Kidney epithelial cell (primary cell): ENCODE measurements at regions not wholly inside any gene's neighbourhood (a gene's known extent, or its start where the extent isn't known, plus 50 kb on each side); places are given as distances from the start of the nearest gene placed in this dataset.

ENCODE experiments used
- DNase-seq: peaks from one replicate; pipeline ENCODE4 v3.0.0-alpha.2; 2010; ENCODE audit warnings: low read depth
- H3K27me3 ChIP-seq: 2 replicates; pipeline ENCODE4 v1.6.0; 2011; ENCODE audit warnings: low read length; ENCODE audit not compliant: control insufficient read depth, insufficient read depth
- H3K36me3 ChIP-seq: 2 replicates; pipeline ENCODE4 v1.5.1; 2011; ENCODE audit warnings: low read length; ENCODE audit not compliant: control insufficient read depth, insufficient read depth
- H3K4me3 ChIP-seq: 2 replicates; pipeline ENCODE4 v1.5.1; 2011; ENCODE audit warnings: low read depth, mild to moderate bottlenecking, control low read depth, low read length
- TF ChIP-seq, protein P1 (sequence below): IDR thresholded peaks from 2 replicates; pipeline ENCODE4 v1.5.1; 2011; ENCODE audit warnings: mild to moderate bottlenecking, moderate library complexity, low read length, control low read depth, inconsistent platforms; ENCODE audit not compliant: insufficient read depth, poor library complexity, severe bottlenecking

DNA sequence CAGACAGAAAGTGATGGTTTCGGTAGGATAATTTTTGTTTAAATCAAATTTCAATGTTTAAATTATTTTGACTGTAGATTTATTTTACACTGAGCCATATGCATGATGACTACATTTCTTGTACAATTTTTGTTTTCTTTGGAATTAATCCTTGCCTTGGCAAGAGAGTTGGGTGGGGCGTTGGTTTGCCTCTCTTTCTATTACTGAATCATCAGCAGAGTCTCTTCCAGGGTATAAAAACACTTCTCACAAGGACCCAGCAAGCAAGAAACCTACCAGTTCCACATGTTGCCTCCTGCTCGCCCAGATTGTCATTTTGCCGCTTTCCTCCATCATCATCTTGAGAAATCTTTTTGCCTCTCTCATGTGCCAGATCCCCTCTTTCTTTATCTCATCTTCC is 455.0 kb upstream of the DMAC1 start:
- no peak overlapping the region for H3K4me3 ChIP-seq
- H3K36me3 ChIP-seq: no peaks in the 10 kb centered on the region
- no peak for DNase-seq
- TF ChIP-seq, protein P1, sequence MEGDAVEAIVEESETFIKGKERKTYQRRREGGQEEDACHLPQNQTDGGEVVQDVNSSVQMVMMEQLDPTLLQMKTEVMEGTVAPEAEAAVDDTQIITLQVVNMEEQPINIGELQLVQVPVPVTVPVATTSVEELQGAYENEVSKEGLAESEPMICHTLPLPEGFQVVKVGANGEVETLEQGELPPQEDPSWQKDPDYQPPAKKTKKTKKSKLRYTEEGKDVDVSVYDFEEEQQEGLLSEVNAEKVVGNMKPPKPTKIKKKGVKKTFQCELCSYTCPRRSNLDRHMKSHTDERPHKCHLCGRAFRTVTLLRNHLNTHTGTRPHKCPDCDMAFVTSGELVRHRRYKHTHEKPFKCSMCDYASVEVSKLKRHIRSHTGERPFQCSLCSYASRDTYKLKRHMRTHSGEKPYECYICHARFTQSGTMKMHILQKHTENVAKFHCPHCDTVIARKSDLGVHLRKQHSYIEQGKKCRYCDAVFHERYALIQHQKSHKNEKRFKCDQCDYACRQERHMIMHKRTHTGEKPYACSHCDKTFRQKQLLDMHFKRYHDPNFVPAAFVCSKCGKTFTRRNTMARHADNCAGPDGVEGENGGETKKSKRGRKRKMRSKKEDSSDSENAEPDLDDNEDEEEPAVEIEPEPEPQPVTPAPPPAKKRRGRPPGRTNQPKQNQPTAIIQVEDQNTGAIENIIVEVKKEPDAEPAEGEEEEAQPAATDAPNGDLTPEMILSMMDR: no peak
- no peaks in the 10 kb centered on the region for H3K27me3 ChIP-seq

DNA sequence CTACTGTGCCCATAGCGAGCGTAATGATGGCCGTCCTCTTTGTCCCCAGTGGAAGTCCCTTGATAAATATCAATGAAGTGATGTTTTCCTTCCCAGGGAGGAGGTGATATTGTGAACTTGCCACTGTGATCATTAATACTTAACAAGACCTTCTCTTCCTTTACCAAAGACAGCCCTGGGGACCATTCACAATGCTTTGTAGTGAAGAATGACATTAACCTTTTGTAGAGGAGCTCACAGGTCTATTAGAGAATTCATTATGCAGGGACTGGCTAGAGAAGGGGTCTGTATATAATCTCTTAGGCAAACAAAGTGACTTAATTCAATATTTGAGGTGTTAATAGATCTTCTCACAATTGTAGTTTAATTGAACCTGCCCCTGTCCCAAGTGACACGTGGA is 452.9 kb upstream of the DMAC1 start:
- H3K27me3 ChIP-seq: no peaks in the 10 kb centered on the region
- no peak for DNase-seq
- TF ChIP-seq, protein P1: no peak
- H3K36me3 ChIP-seq: no peaks in the 10 kb centered on the region
- H3K4me3 ChIP-seq: no peak overlapping the region

DNA sequence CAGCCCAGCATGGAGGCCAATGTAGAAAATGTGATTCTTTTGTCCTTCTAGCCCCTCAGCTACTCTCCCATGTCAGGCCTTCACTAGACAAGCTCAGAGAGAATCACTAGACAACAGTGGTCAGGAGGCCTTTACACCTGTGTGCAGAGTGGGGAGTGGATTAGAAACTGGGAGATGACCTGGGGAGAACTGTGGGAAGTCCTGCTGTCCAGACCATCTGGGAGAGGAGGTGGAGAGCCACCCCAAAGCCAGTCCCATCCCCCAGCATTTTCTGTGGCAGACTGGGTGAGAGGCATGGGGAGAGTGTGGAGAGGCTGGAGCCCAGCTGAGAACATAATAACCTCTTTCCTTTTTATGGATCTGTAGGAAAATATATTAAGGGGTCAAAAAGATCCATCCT is 452.0 kb upstream of the DMAC1 start:
- H3K27me3 ChIP-seq: no peaks in the 10 kb centered on the region

DNA sequence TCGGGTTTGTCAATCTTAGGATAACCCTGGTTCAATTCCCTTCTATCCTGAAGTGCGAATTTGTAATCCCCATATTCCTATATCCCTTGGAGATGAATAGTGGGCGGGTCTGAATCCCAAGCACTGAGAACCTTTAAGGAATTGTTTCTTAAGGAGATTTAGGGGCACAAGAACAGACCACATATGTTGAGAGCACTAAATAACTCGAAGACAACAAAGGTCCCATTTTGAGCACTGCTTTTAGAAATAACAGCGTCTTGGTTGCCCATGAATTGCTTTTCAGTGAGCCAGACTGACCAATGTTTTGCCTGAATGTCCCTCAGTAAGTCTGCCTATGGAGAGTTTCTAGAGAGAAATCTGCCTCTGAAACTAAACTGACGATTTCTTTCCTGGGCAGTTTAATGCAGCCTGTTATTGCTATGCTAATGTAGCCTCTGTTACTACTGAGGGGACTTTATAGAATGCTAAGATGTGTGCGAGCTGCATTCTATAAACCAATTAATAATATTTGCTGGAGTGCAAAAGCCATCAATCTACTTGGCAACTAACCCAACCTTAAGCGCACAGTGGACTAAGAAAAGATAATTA is 445.0 kb upstream of the DMAC1 start:
- no peaks in the 10 kb centered on the region for H3K27me3 ChIP-seq
- TF ChIP-seq, protein P1: no peak
- DNase-seq: no peak
- no peaks in the 10 kb centered on the region for H3K36me3 ChIP-seq
- no peak overlapping the region for H3K4me3 ChIP-seq

More for the DNA sequence above, 452.0 kb upstream of the DMAC1 start:
- TF ChIP-seq, protein P1: no peak
- Histone ChIP-seq H3K36me3 (no peaks in the 10 kb centered on the region), H3K4me3 (no peak overlapping the region)
- no peak for DNase-seq

DNA sequence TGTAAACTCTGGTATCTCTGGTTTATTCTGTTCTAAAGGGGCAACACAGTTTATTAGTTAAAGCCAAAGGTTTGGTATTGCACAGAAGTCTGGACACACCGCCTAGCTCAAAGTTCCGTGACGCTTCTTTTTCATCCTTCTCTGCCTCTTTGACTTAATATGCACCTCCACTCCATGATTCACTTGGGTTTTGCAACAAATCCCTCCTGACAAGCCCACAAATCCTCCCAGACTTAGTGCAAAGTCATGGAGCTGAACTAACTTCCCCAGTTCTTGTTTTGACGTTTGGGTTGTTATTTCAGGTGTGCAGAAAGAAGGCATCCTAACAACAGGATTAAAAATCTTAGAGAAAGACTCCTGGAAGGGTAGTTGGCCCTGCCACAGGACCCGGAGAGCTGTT is 441.6 kb upstream of the DMAC1 start:
- DNase-seq: peak; percentile 19
- TF ChIP-seq, protein P1: no peak
- Histone ChIP-seq H3K27me3 (no peaks in the 10 kb centered on the region), H3K4me3 (no peak overlapping the region), H3K36me3 (no peaks in the 10 kb centered on the region)

DNA sequence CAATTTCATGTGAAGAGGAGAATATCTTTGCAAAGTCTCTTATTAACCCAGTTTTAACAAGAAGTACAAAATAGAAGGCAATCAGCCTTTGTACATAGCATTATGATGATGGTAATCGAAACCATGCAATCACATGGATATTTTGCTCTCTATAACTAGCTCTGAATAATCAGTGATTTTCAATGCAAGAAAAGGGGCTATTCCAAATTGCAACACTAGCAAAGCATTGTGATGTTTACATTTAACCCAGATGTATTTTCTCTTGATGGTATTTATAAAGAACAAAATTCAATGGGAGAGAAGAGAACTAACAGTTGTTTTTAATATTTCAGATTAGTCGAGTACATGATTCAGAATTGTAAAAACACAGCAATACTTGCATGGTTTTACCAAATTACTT is 437.5 kb upstream of the DMAC1 start:
- TF ChIP-seq, protein P1: no peak
- no peak for DNase-seq
- Histone ChIP-seq H3K27me3 (no peaks in the 10 kb centered on the region), H3K36me3 (no peaks in the 10 kb centered on the region), H3K4me3 (no peak overlapping the region)
